DMS153 treated with DMSO at 0.1 percent for 48 hours (cell line): ENCODE measurements at regions not wholly inside any gene's neighbourhood (a gene's known extent, or its start where the extent isn't known, plus 50 kb on each side); places are given as distances from the start of the nearest gene placed in this dataset.

Source experiments
- DNase-seq: peaks from one replicate; lab custom pipeline; 2025; ENCODE audit not compliant: unreplicated experiment; lab: John Stamatoyannopoulos, UW

- DNase-seq, result no peak
Observed at GRCh38 chr11:69930081-69931059, 111.2 kb upstream of the FGF3 start.

- DNase-seq, result no peak
Observed at GRCh38 chr11:69931060-69931910, 112.1 kb upstream of the FGF3 start.

- DNase-seq, result no peak
Observed at GRCh38 chr11:69931994-69932910, 113.0 kb upstream of the FGF3 start.

GRCh38 chr11:69934861-69935494, 115.8 kb upstream of the FGF3 start:
- no peak for DNase-seq

GRCh38 chr11:69935941-69936505, 116.8 kb upstream of the FGF3 start:
- DNase-seq, result no peak

- no peak for DNase-seq
Observed at GRCh38 chr11:69936771-69937170, 117.6 kb upstream of the FGF3 start.

- no peak for DNase-seq
Observed at GRCh38 chr11:69938206-69938605, 119.0 kb upstream of the FGF3 start.

GRCh38 chr11:69939551-69940245, 120.5 kb upstream of the FGF3 start:
- no peak for DNase-seq

GRCh38 chr11:69940246-69940610, 121.0 kb upstream of the FGF3 start:
- DNase-seq, result no peak

- no peak for DNase-seq
Observed at GRCh38 chr11:69941546-69942332, 122.5 kb upstream of the FGF3 start.

GRCh38 chr11:69942333-69942820, 123.2 kb upstream of the FGF3 start:
- no peak for DNase-seq

- no peak for DNase-seq
Observed at GRCh38 chr11:69943066-69943465, 123.8 kb upstream of the FGF3 start.

GRCh38 chr11:69943506-69943905, 124.3 kb upstream of the FGF3 start:
- DNase-seq, result no peak

GRCh38 chr11:69944146-69944795, 125.1 kb upstream of the FGF3 start:
- no peak for DNase-seq

GRCh38 chr11:69945157-69945556, 125.9 kb upstream of the FGF3 start:
- no peak for DNase-seq

GRCh38 chr11:69947059-69947792, 128.0 kb upstream of the FGF3 start:
- no peak for DNase-seq

- DNase-seq, result no peak
Observed at GRCh38 chr11:69947793-69948255, 128.6 kb upstream of the FGF3 start.
